ENCODE measurements at regions not wholly inside any gene's neighbourhood (a gene's known extent, or its start where the extent isn't known, plus 50 kb on each side); places are given as distances from the start of the nearest gene placed in this dataset.
"Not testable (repeated sequence)": the region's sequence is repeated elsewhere in the genome, so short reads cannot be mapped to it uniquely, and the experiment has no call there.

GRCh38 chr1:56107275-56107638 lies 472.1 kb downstream of the PLPP3 start:
- intact Hi-C loops (cut with DNase I): no loop called here
- Histone ChIP-seq H3K9me3 (ENCODE audit: control insufficient read depth, low read length) (no peaks in the 10 kb centered on the region), H3K4me3 (ENCODE audit: low read length) (no peak overlapping the region), H3K27ac (ENCODE audit: low read length) (no peak overlapping the region), H3K27me3 (ENCODE audit: control insufficient read depth, insufficient read depth) (no peaks in the 10 kb centered on the region), H3K4me1 (ENCODE audit: control insufficient read depth, insufficient read depth, low read length) (no peaks in the 10 kb centered on the region)
- ATAC-seq: no peak
- no peak for DNase-seq

DNA sequence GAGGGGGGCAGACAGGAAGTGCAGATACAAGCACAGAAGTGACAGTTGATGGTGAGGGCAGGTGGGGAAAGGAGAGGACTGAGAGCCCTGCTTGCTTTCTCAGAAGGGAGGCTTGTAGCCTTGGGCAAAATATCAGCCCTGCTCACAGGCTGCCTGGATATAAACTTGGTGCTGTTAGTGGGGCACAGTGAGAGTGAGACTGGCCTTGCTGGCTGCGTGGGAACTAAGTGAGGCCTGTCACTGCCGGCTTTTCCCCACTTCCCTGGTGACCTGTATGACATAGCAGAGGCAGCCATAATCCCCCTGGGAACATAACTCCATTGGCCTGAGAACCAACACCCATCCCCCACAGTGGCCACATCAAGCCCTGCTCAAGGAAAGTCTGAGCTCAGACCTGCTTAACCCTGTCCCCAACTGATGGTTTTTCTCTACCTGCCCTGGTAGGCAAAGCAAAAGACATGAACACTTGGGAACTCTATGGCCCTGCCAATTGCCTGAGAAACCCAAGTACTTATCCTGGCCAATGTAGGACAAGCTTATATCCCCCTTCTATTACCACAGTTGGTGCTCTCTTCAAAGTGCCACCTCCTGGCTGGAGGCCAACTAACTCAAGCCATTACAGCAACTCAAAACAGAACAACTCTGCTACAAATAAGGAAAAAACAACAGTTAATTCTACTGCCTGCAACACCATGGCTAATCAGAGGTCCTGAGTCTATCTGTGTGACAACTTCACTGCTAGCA lies 472.7 kb downstream of the PLPP3 start:
- H3K4me1 ChIP-seq (ENCODE audit: control insufficient read depth, insufficient read depth, low read length): no peaks in the 10 kb centered on the region
- intact Hi-C loops (cut with DNase I): no loop called here
- no peaks in the 10 kb centered on the region for H3K9me3 ChIP-seq (ENCODE audit: control insufficient read depth, low read length)
- ATAC-seq (no peak), DNase-seq (no peak)
- no peak overlapping the region for H3K4me3 ChIP-seq (ENCODE audit: low read length)
- H3K27me3 ChIP-seq (ENCODE audit: control insufficient read depth, insufficient read depth): no peaks in the 10 kb centered on the region
- WGBS: 86% methylated on average over 2 of the region's 2 CpGs
- H3K27ac ChIP-seq (ENCODE audit: low read length): no peak overlapping the region

DNA sequence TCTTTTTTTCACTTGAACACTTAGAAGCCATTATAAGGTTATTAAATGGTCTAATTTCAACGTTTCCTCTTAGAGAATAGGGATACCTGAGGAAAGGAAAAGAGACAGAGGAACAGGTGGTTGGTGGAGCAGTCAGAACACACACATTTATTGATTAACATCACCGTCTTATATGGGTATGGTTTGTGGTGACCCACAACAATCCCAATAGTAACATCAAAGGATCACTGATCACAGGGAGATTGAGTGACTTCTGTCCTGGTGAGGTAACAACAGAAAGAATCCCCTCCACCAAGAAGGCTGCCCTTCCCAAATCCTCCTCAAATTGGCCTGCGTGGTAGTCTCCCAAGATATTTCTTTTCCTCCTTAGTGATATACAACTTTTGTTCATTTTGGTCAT lies 474.0 kb downstream of the PLPP3 start:
- H3K27ac ChIP-seq (ENCODE audit: low read length): no peak overlapping the region
- H3K9me3 ChIP-seq (ENCODE audit: control insufficient read depth, low read length): no peaks in the 10 kb centered on the region
- no peaks in the 10 kb centered on the region for H3K27me3 ChIP-seq (ENCODE audit: control insufficient read depth, insufficient read depth)
- intact Hi-C loops (cut with DNase I): no loop called here
- H3K4me3 ChIP-seq (ENCODE audit: low read length): no peak overlapping the region
- no peaks in the 10 kb centered on the region for H3K4me1 ChIP-seq (ENCODE audit: control insufficient read depth, insufficient read depth, low read length)
- ATAC-seq: no peak
- no peak for DNase-seq
- WGBS: 91% methylated on average over 3 of the region's 3 CpGs

- Histone ChIP-seq H3K4me3 (ENCODE audit: low read length) (no peak overlapping the region), H3K27ac (ENCODE audit: low read length) (no peak overlapping the region), H3K9me3 (ENCODE audit: control insufficient read depth, low read length) (no peaks in the 10 kb centered on the region), H3K27me3 (ENCODE audit: control insufficient read depth, insufficient read depth) (no peaks in the 10 kb centered on the region), H3K4me1 (ENCODE audit: control insufficient read depth, insufficient read depth, low read length) (no peaks in the 10 kb centered on the region)
- WGBS: 97% methylated on average over 1 of the region's 1 CpG
- DNase-seq (no peak), ATAC-seq (no peak)
- intact Hi-C loops (cut with DNase I): no loop called here
These were observed 479.5 kb downstream of the PLPP3 start for GRCh38 chr1:56099766-56100265.

DNA sequence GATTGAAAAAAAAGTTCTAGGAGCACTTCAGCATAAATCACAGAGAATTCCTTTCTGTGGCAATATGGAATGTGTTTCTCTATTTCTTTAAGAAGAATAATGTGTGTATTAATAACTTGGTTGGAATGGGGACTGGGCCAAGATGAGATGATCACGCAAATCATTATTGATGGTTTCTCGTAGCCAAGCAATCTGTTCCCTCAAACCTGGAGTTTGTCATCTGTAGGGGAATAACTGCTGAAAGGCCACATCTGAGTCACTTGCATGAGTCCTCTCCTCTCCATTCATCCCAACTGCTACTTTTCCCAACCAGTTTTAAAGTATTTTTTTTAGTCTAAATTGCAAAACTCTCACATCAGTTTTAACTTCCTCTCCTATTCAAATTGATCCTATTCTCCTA lies 480.4 kb downstream of the PLPP3 start:
- no peak overlapping the region for H3K4me3 ChIP-seq (ENCODE audit: low read length)
- no peak for ATAC-seq
- no peaks in the 10 kb centered on the region for H3K9me3 ChIP-seq (ENCODE audit: control insufficient read depth, low read length)
- no peak overlapping the region for H3K27ac ChIP-seq (ENCODE audit: low read length)
- no peak for DNase-seq
- 51% methylated on average over 2 of the region's 2 CpGs for WGBS
- H3K27me3 ChIP-seq (ENCODE audit: control insufficient read depth, insufficient read depth): no peaks in the 10 kb centered on the region
- H3K4me1 ChIP-seq (ENCODE audit: control insufficient read depth, insufficient read depth, low read length): no peaks in the 10 kb centered on the region
- intact Hi-C loops (cut with DNase I): no loop called here

- H3K4me1 ChIP-seq (ENCODE audit: control insufficient read depth, insufficient read depth, low read length): no peaks in the 10 kb centered on the region
These were observed 481.6 kb downstream of the PLPP3 start for GRCh38 chr1:56097713-56098112.

DNA sequence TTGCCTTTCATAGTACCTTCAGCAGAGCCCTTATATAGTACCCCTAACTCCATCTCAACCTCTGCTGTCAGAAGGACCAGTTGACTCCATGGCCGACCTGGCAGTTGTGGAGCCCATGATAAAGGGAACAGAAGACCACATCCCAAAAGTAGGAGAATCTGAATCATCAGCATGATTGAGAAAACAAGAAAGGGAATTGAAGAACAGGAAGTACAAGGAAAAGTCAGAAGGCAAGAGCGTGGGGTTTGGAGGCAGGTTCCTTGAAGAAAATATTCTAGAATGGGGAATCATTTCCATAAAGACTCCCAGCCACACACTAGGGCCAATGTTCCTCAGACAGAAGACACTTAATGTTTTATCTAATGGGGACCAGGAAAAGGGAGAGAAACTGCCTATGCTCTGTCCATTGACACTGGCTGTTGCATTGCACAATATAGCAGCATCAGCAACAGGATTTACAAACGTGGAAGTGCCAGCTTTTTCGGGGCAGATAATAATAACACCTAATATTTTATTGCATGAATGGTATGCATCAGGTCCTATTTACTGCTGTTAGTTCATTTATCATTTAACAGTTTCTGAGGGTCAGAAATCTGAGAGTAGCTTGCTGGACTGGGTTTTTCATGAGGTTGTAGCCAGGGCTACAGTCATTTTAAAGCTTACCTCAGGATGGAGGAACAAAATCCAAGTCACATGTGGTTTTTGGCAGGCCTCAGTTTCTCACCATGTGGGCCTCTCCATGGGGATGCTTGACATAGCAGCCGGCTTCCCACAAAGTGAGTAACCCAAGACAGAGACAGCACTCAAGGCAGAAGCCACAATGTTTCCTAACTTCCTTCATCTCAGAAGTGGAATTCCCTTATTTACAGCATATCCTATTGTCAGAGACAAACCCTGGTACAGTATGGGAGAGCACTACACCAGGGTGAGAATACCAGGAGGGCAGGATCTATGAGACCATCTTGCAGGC lies 483.4 kb downstream of the PLPP3 start:
- Histone ChIP-seq H3K27me3 (ENCODE audit: control insufficient read depth, insufficient read depth) (no peaks in the 10 kb centered on the region), H3K27ac (ENCODE audit: low read length) (no peak overlapping the region), H3K4me1 (ENCODE audit: control insufficient read depth, insufficient read depth, low read length) (no peaks in the 10 kb centered on the region), H3K9me3 (ENCODE audit: control insufficient read depth, low read length) (no peaks in the 10 kb centered on the region), H3K4me3 (ENCODE audit: low read length) (no peak overlapping the region)
- intact Hi-C loops (cut with DNase I): no loop called here
- 68% methylated on average over 5 of the region's 5 CpGs for WGBS
- DNase-seq: peak in 1 of 3 donors; percentile 20
- ATAC-seq: peak; percentile 36 to 50

More at GRCh38 chr1:56097713-56098112, 481.6 kb downstream of the PLPP3 start:
- Histone ChIP-seq H3K27ac (ENCODE audit: low read length) (no peak overlapping the region), H3K4me3 (ENCODE audit: low read length) (no peak overlapping the region), H3K9me3 (ENCODE audit: control insufficient read depth, low read length) (no peaks in the 10 kb centered on the region), H3K27me3 (ENCODE audit: control insufficient read depth, insufficient read depth) (no peaks in the 10 kb centered on the region)
- DNase-seq (no peak), ATAC-seq (no peak)
- intact Hi-C loops (cut with DNase I): no loop called here
- WGBS: 89% methylated on average over 2 of the region's 2 CpGs

GRCh38 chr1:56094168-56094567 lies 485.2 kb downstream of the PLPP3 start:
- intact Hi-C loops (cut with DNase I): no loop called here
- no peak overlapping the region for H3K4me3 ChIP-seq (ENCODE audit: low read length)

GRCh38 chr1:56092684-56093570 lies 486.4 kb downstream of the PLPP3 start:
- Histone ChIP-seq H3K9me3 (ENCODE audit: control insufficient read depth, low read length) (no peaks in the 10 kb centered on the region), H3K27me3 (ENCODE audit: control insufficient read depth, insufficient read depth) (no peaks in the 10 kb centered on the region), H3K27ac (ENCODE audit: low read length) (no peak overlapping the region), H3K4me1 (ENCODE audit: control insufficient read depth, insufficient read depth, low read length) (no peaks in the 10 kb centered on the region), H3K4me3 (ENCODE audit: low read length) (no peak overlapping the region)
- intact Hi-C loops (cut with DNase I): no loop called here
- WGBS: 66% methylated on average over 2 of the region's 2 CpGs
- DNase-seq (no peak), ATAC-seq (peak in 1 of 2 donors; percentile 16)

More at GRCh38 chr1:56094168-56094567, 485.2 kb downstream of the PLPP3 start:
- H3K9me3 ChIP-seq (ENCODE audit: control insufficient read depth, low read length): no peaks in the 10 kb centered on the region
- ATAC-seq: no peak
- WGBS: 74% methylated on average over 3 of the region's 3 CpGs
- DNase-seq: no peak
- no peaks in the 10 kb centered on the region for H3K27me3 ChIP-seq (ENCODE audit: control insufficient read depth, insufficient read depth)
- H3K4me1 ChIP-seq (ENCODE audit: control insufficient read depth, insufficient read depth, low read length): no peaks in the 10 kb centered on the region
- H3K27ac ChIP-seq (ENCODE audit: low read length): no peak overlapping the region

DNA sequence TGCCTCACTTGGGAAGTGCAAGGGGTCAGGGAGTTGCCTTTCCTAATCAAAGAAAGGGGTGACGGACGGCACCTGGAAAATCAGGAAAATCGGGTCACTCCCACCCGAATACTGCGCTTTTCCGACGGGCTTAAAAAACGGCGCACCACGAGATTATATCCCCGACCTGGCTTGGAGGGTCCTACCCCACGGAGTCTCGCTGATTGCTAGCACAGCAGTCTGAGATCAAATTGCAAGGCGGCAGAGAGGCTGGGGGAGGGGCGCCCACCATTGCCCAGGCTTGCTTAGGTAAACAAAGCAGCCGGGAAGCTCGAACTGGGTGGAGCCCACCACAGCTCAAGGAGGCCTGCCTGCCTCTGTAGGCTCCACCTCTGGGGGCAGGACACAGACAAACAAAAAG lies 489.5 kb downstream of the PLPP3 start:
- intact Hi-C loops (cut with DNase I); H3K4me3 ChIP-seq (ENCODE audit: low read length); DNase-seq; H3K4me1 ChIP-seq (ENCODE audit: control insufficient read depth, insufficient read depth, low read length); H3K27me3 ChIP-seq (ENCODE audit: control insufficient read depth, insufficient read depth); ATAC-seq; H3K9me3 ChIP-seq (ENCODE audit: control insufficient read depth, low read length); H3K27ac ChIP-seq (ENCODE audit: low read length): not testable (repeated sequence)
- WGBS: 93% methylated on average over 17 of the region's 17 CpGs

Data from right cardiac atrium (tissue), 5 donors.